CD14-positive monocyte (primary cell): ENCODE measurements at regions not wholly inside any gene's neighbourhood (a gene's known extent, or its start where the extent isn't known, plus 50 kb on each side); places are given as distances from the start of the nearest gene placed in this dataset.

ENCODE experiments used
- DNase-seq, 3 donors: peaks; one replicate each; pipeline ENCODE4 v3.0.0-alpha.2; 2011 to 2022
- H2AFZ ChIP-seq: 2 replicates; pipeline ENCODE4 v1.6.0; 2012; ENCODE audit warnings: mild to moderate bottlenecking, low read depth, low read length, inconsistent platforms; ENCODE audit not compliant: insufficient read depth, poor library complexity, severe bottlenecking
- H3K27ac ChIP-seq, 2 donors: 1 replicate in 1 of 2; 2 replicates in 1 of 2; pipeline ENCODE4 v1.5.1; 2012 to 2013; ENCODE audit warnings: low read length in 2 of 2, control low read depth in 1 of 2, inconsistent platforms in 1 of 2, low read depth in 1 of 2, mild to moderate bottlenecking in 1 of 2
- H3K27me3 ChIP-seq, 2 donors: one replicate each; pipeline versions ENCODE4 v1.6.0 to v1.6.1; 2011 to 2013; ENCODE audit warnings: low read length in 2 of 2; ENCODE audit not compliant: control insufficient read depth in 2 of 2, insufficient read depth in 2 of 2
- H3K36me3 ChIP-seq, 2 donors: replicated peaks in 1 of 2; 1 replicate in 1 of 2; 2 replicates in 1 of 2; pipeline versions ENCODE4 v1.5.1 to v1.6.1; 2012 to 2013; ENCODE audit warnings: low read length in 2 of 2, control low read depth in 1 of 2, inconsistent platforms in 1 of 2, mild to moderate bottlenecking in 1 of 2; ENCODE audit not compliant: insufficient read depth in 2 of 2, control insufficient read depth in 1 of 2
- H3K4me1 ChIP-seq, 2 donors: 1 replicate in 1 of 2; 2 replicates in 1 of 2; pipeline versions ENCODE4 v1.5.1 to v1.6.1; 2012 to 2013; ENCODE audit warnings: low read length in 2 of 2, control low read depth in 1 of 2, inconsistent platforms in 1 of 2, mild to moderate bottlenecking in 1 of 2, moderate library complexity in 1 of 2; ENCODE audit not compliant: insufficient read depth in 2 of 2, control insufficient read depth in 1 of 2
- H3K4me2 ChIP-seq: replicated peaks from 2 replicates; pipeline ENCODE3; 2012; ENCODE audit warnings: low read length, moderate library complexity, mild to moderate bottlenecking; ENCODE audit not compliant: poor library complexity, severe bottlenecking; ENCODE audit errors: extremely low read depth
- H3K4me3 ChIP-seq, 3 experiments: fragments of 200-600 bp in 1 of 3; sonication (generic) in 1 of 3; replicated peaks in 1 of 3; 1 replicate in 2 of 3; 2 replicates in 1 of 3; pipeline ENCODE4 v1.5.1; 2011 to 2013; ENCODE audit warnings: low read length in 3 of 3, mild to moderate bottlenecking in 3 of 3, control low read depth in 2 of 3, low read depth in 2 of 3, inconsistent platforms in 1 of 3, moderate library complexity in 1 of 3
- H3K79me2 ChIP-seq: 2 replicates; pipeline ENCODE4 v1.6.0; 2012; ENCODE audit warnings: mild to moderate bottlenecking, control low read depth, inconsistent platforms, low read length, moderate library complexity; ENCODE audit not compliant: insufficient read depth
- H3K9ac ChIP-seq: 2 replicates; pipeline ENCODE4 v1.6.0; 2017; ENCODE audit warnings: low read length, mild to moderate bottlenecking; ENCODE audit not compliant: insufficient read depth, poor library complexity, severe bottlenecking
- H3K9me3 ChIP-seq, 2 donors: replicated peaks in 1 of 2; 1 replicate in 1 of 2; 2 replicates in 1 of 2; pipeline versions ENCODE4 v1.5.1 to v1.6.1; 2012 to 2013; ENCODE audit warnings: low read length in 2 of 2, control low read depth in 1 of 2; ENCODE audit not compliant: control insufficient read depth in 1 of 2, insufficient read depth in 1 of 2
- H4K20me1 ChIP-seq: 2 replicates; pipeline ENCODE4 v1.6.0; 2012; ENCODE audit warnings: mild to moderate bottlenecking, low read length, control low read depth, moderate library complexity; ENCODE audit not compliant: insufficient read depth
- H3K27ac Mint-ChIP-seq, 7 donors: one replicate each; pipeline ENCODE4 v1.8.0; 2020; ENCODE audit warnings: mild to moderate bottlenecking in 7 of 7, mixed read lengths in 7 of 7, moderate library complexity in 6 of 7, inconsistent platforms in 2 of 7
- H3K27me3 Mint-ChIP-seq, 3 donors: one replicate each; pipeline ENCODE4 v1.8.0; 2021 to 2022; ENCODE audit warnings: low read depth in 3 of 3, mild to moderate bottlenecking in 3 of 3, mixed read lengths in 3 of 3, moderate library complexity in 3 of 3, inconsistent platforms in 1 of 3
- H3K36me3 Mint-ChIP-seq, 2 donors: one replicate each; pipeline ENCODE4 v1.8.0; 2020; ENCODE audit warnings: mixed read lengths in 2 of 2, inconsistent platforms in 1 of 2, mild to moderate bottlenecking in 1 of 2
- H3K4me1 Mint-ChIP-seq: one replicate; pipeline ENCODE4 v1.8.0; 2020; ENCODE audit warnings: mild to moderate bottlenecking, mixed read lengths
- H3K4me3 Mint-ChIP-seq, 2 donors: one replicate each; pipeline ENCODE4 v1.8.0; 2020; ENCODE audit warnings: mild to moderate bottlenecking in 2 of 2, mixed read lengths in 2 of 2, moderate library complexity in 1 of 2
- H3K9me3 Mint-ChIP-seq, 7 donors: one replicate each; pipeline ENCODE4 v1.8.0; 2020 to 2022; ENCODE audit warnings: mixed read lengths in 7 of 7, mild to moderate bottlenecking in 6 of 7, moderate library complexity in 6 of 7, inconsistent platforms in 2 of 7
- CTCF ChIP-seq: fragments of 200-600 bp; IDR thresholded peaks from one replicate; pipeline ENCODE4 v1.8.0; 2022; ENCODE audit warnings: antibody characterized with exemption, mild to moderate bottlenecking
- WGBS: methylation state at CpG from one replicate; pipeline ENCODE4 v1.1.5; 2013; ENCODE audit warnings: missing lambda C conversion rate; ENCODE audit not compliant: insufficient coverage; 5-methylcytosine and 5-hydroxymethylcytosine counted together
- intact Hi-C, 2 donors: fragments of 100-400 bp; cut with micrococcal nuclease; formaldehyde crosslinking; loops; one replicate each; pipeline versions ENCODE4 v1.15.0 to v1.15.1; 2023

- Mint-ChIP-seq H3K4me3 (no peak overlapping the region), H3K9me3 (peaks cover 0 to 10% (median 0%) of the 10 kb centered on the region in 7 donors), H3K27ac (no peak overlapping the region), H3K4me1 (no peaks in the 10 kb centered on the region), H3K36me3 (no peaks in the 10 kb centered on the region), H3K27me3 (no peaks in the 10 kb centered on the region)
- H3K27ac ChIP-seq, result no peak overlapping the region
- no peak for TF ChIP-seq CTCF
- intact Hi-C loops, result no loop called here
- H3K4me2 ChIP-seq, result no peak overlapping the region
- no peaks in the 10 kb centered on the region for H3K27me3 ChIP-seq
- peaks cover 0 to 11% of the 10 kb centered on the region in 2 donors for H3K9me3 ChIP-seq
- H3K4me1 ChIP-seq, result no peaks in the 10 kb centered on the region
- H4K20me1 ChIP-seq, result no peaks in the 10 kb centered on the region
- no peaks in the 10 kb centered on the region for H3K79me2 ChIP-seq
- H3K36me3 ChIP-seq, result no peaks in the 10 kb centered on the region
- no peak for DNase-seq
- no peak overlapping the region for H3K9ac ChIP-seq
- no peak overlapping the region for H2AFZ ChIP-seq
- no CpG with 5 or more reads among the region's 11 CpGs for WGBS
- no peak overlapping the region for H3K4me3 ChIP-seq
Observed at GRCh38 chr9:11275158-11275695, 662.4 kb upstream of the PTPRD start.

- no peaks in the 10 kb centered on the region for H3K79me2 ChIP-seq
- no peak for TF ChIP-seq CTCF
- no peaks in the 10 kb centered on the region for H3K9me3 ChIP-seq
- H3K9ac ChIP-seq, result no peak overlapping the region
- intact Hi-C loops, result no loop called here
- H3K4me1 ChIP-seq, result no peaks in the 10 kb centered on the region
- no peak overlapping the region for H3K4me3 ChIP-seq
- no peak for DNase-seq
- H3K36me3 ChIP-seq, result no peaks in the 10 kb centered on the region
- H3K27me3 Mint-ChIP-seq, result peaks cover 0 to 2% (median 0%) of the 10 kb centered on the region in 3 donors
- H3K27ac Mint-ChIP-seq, result no peak overlapping the region
- no peak overlapping the region for H3K27ac ChIP-seq
- H3K4me1 Mint-ChIP-seq, result no peaks in the 10 kb centered on the region
- WGBS, result 75% methylated on average over 1 of the region's 2 CpGs
- H3K9me3 Mint-ChIP-seq, result peaks cover 0 to 5% (median 0%) of the 10 kb centered on the region in 7 donors
- H3K36me3 Mint-ChIP-seq, result no peaks in the 10 kb centered on the region
- H3K27me3 ChIP-seq, result no peaks in the 10 kb centered on the region
- H2AFZ ChIP-seq, result no peak overlapping the region
- no peak overlapping the region for H3K4me3 Mint-ChIP-seq
- no peaks in the 10 kb centered on the region for H4K20me1 ChIP-seq
- H3K4me2 ChIP-seq, result no peak overlapping the region
Observed at GRCh38 chr9:11312966-11313365, 700.2 kb upstream of the PTPRD start.
